GM12865 (cell line): ENCODE measurements at regions not wholly inside any gene's neighbourhood (a gene's known extent, or its start where the extent isn't known, plus 50 kb on each side); places are given as distances from the start of the nearest gene placed in this dataset.

Experiments
- DNase-seq: peaks from one replicate; pipeline ENCODE4 v3.0.0; 2010; ENCODE audit warnings: low read depth
- H3K4me3 ChIP-seq: 2 replicates; pipeline ENCODE4 v1.5.1; 2011; ENCODE audit warnings: mild to moderate bottlenecking, low read depth, low read length, control low read depth
- TF ChIP-seq, protein P1 (sequence below): IDR thresholded peaks from 2 replicates; pipeline ENCODE4 v1.5.1; 2011; ENCODE audit warnings: low read length, control low read depth, low read depth, inconsistent platforms; ENCODE audit not compliant: insufficient read depth; ENCODE audit errors: missing control alignments

DNA sequence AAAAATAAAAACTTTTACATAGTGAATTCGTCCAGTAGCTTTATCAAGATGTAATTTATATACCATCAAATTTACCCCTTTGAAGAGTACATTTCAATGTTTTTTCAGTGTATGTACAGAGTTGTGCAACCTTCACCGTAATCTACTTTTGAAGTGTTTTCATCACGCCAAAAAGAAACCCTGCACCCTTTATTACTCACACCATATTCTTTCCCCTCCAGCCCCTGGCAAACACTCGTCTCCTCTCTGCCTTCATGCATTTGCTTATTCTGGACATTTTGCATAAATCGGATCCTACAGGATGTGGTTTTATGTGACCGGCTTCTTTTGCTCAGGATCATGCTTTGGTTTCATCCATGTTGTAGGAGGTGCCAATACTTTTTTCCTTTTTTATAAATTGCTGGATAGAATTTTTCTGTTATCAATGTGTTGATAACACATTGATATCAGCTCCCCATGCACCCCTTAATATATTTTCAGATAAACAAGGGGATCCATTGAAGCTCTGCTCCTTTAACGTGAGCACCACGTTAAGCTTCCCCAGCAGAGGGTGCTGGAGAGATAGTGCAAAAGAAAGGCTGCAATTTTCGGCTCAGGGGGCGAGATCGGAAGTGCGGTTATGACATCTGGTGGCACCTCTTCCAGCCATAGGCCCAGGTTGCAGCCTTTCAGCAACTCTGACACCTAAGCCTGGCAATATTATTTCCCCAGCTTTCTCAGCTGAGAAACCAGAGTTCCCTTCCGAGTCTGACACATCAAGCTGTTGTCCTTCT lies 100.1 kb upstream of the VCX3B start:
- DNase-seq, result peak; percentile 2
- H3K4me3 ChIP-seq, result no peak overlapping the region
- TF ChIP-seq, protein P1, sequence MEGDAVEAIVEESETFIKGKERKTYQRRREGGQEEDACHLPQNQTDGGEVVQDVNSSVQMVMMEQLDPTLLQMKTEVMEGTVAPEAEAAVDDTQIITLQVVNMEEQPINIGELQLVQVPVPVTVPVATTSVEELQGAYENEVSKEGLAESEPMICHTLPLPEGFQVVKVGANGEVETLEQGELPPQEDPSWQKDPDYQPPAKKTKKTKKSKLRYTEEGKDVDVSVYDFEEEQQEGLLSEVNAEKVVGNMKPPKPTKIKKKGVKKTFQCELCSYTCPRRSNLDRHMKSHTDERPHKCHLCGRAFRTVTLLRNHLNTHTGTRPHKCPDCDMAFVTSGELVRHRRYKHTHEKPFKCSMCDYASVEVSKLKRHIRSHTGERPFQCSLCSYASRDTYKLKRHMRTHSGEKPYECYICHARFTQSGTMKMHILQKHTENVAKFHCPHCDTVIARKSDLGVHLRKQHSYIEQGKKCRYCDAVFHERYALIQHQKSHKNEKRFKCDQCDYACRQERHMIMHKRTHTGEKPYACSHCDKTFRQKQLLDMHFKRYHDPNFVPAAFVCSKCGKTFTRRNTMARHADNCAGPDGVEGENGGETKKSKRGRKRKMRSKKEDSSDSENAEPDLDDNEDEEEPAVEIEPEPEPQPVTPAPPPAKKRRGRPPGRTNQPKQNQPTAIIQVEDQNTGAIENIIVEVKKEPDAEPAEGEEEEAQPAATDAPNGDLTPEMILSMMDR, result peak; percentile 1

DNA sequence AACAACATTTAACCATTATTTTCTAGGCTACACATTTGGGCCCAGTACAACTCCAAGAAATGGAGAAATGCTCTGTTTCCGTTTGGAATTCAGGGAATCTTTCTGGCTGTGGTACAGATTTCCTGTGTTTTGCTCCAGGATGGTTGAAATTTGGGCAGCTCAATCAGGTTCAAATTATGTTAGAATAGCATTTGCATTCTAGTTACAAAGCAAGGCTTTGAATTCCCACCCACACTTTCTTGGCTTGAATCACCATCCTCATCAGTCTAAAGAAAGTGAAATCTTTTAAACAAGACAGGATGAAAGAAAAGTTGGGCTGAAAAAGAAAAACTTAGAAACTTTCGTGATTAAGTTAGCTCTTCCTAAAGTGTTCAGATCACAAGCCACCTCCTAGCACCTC lies 98.1 kb upstream of the VCX3B start:
- no peak overlapping the region for H3K4me3 ChIP-seq
- no peak for DNase-seq
- TF ChIP-seq, protein P1, result no peak

DNA sequence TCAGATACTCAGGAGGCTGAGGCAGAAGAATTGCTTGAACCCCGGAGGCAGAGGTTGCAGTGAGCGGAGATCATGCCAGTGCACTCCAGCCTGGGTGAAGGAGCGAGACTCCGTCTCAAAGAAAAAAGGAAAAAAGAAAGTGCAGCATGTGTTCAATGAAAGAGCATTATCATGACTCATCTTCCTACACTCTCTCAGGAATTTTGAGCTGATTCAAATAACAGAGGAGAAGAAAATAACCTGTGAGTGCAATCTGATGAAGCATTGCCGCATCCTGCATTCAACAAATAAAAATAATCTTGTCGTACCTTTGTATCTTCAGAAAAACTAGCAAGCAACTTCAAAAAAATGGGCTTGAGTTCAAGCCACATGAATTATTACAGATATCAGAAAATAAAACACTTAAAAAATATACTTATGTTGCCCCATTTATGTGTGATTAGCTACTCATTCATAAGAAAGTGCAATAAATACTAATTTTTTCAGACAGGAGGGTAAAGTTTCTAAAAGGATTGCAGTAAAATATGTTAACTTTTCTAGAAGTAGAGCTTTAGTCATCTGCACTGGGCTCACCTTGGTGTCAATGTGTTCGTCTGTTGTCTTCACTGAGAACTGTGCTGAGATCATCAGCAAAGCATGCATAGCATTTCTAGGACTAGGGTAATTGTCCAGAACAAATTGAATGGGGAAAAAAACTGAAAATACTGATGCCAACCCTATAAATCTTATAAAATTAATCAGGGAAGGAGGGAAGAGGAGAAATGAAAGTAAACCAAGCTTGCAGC lies 90.4 kb upstream of the VCX3B start:
- no peak for DNase-seq
- no peak overlapping the region for H3K4me3 ChIP-seq
- TF ChIP-seq, protein P1, result no peak

DNA sequence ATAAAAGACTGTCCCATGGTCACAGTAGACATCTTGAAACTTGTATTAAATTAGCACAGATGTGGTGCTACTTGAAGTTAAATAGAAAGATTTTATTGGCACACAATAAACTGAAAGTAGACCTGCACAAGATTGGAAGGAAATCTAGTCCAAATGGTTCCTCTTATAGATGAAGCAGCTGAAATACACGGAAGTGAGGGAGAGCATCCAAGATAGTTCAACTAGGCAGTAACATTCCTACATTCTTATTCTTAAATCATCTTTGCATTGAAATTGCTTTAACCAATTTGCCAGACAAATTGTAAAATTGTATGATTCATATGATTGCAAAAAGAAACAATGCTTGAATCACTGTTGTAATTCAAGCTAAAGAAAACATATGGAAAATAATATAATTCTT lies 87.6 kb upstream of the VCX3B start:
- TF ChIP-seq, protein P1, result no peak
- no peak overlapping the region for H3K4me3 ChIP-seq
- DNase-seq, result no peak

GRCh38 chrX:8390771-8391170 lies 73.9 kb upstream of the VCX3B start:
- DNase-seq, result no peak
- TF ChIP-seq, protein P1, result no peak
- no peak overlapping the region for H3K4me3 ChIP-seq

- no peak overlapping the region for H3K4me3 ChIP-seq
- DNase-seq, result no peak
- TF ChIP-seq, protein P1, result no peak
Observed at GRCh38 chrX:8403988-8404387, 60.6 kb upstream of the VCX3B start.

DNA sequence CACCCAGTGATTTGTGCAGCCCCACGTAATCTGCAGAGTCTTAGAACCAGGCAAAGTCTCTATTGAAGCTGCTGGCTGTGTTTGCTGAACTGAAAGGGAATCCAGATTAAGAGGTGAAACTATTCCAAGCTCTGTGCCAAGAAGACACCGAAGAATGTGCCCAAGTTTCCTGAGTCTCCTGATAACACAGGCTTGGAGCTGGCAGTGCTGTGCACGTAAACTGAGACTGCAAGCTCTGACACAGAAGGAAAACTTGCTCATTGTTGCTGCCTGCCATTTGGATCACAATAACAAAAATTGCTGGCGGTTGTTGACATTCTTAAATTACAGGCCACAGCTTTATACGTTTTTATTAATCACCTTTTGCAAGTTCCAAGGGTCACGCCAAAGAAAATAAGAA lies 60.2 kb upstream of the VCX3B start:
- no peak for DNase-seq
- TF ChIP-seq, protein P1, result no peak
- H3K4me3 ChIP-seq, result no peak overlapping the region
